GM23248 (cell line): ENCODE measurements at regions not wholly inside any gene's neighbourhood (a gene's known extent, or its start where the extent isn't known, plus 50 kb on each side); places are given as distances from the start of the nearest gene placed in this dataset.

Experiments
- EZH2 ChIP-seq: fragments of 200-600 bp; sonication (generic); IDR thresholded peaks from 2 replicates; pipeline ENCODE4 v1.6.1; 2018; ENCODE audit warnings: antibody characterized with exemption, mild to moderate bottlenecking; ENCODE audit not compliant: insufficient read depth, poor library complexity, severe bottlenecking
- EZH2phosphoT487 ChIP-seq: fragments of 200-600 bp; sonication (generic); IDR thresholded peaks from 2 replicates; pipeline ENCODE4 v1.6.1; 2018; ENCODE audit warnings: antibody characterized with exemption, moderate library complexity, mild to moderate bottlenecking, low read depth; ENCODE audit not compliant: insufficient read depth

- TF ChIP-seq EZH2 (no peak), EZH2phosphoT487 (no peak)
Observed at GRCh38 chr5:153222936-153223335, 267.5 kb upstream of the GRIA1 start.
